ENCODE measurements at regions not wholly inside any gene's neighbourhood (a gene's known extent, or its start where the extent isn't known, plus 50 kb on each side); places are given as distances from the start of the nearest gene placed in this dataset.

- TF ChIP-seq USF1 (IDR thresholded peaks at IDR 0.05) (no peak), TEAD4 (IDR thresholded peaks at IDR 0.05) (no peak), YY1 (IDR thresholded peaks at IDR 0.05; ENCODE audit: low read depth) (no peak), EP300 (IDR thresholded peaks at IDR 0.05; ENCODE audit: borderline replicate concordance) (no peak), RAD21 (IDR thresholded peaks at IDR 0.05; ENCODE audit: low read depth) (no peak), MAX (IDR thresholded peaks at IDR 0.05) (no peak), FOXM1 (IDR thresholded peaks at IDR 0.05; ENCODE audit: borderline replicate concordance, low read depth) (no peak), CEBPB (IDR thresholded peaks at IDR 0.05) (no peak), REST (IDR thresholded peaks at IDR 0.05; ENCODE audit: low read depth) (no peak)
These were observed 54.6 kb upstream of the ODC1 start for GRCh38 chr2:10502803-10503107.

Measured in Ishikawa (cell line).